Gastrocnemius medialis (tissue), 4 donors: ENCODE measurements at regions not wholly inside any gene's neighbourhood (a gene's known extent, or its start where the extent isn't known, plus 50 kb on each side); places are given as distances from the start of the nearest gene placed in this dataset.

ENCODE experiments used
- CTCF ChIP-seq, 5 experiments: fragments of 450-650 bp in 3 of 5; fragments of 200-600 bp in 2 of 5; sonication (generic) in 2 of 5; IDR thresholded peaks in 4 of 5; conservative IDR thresholded peaks in 1 of 5; 1 replicate in 4 of 5; 2 replicates in 1 of 5; pipeline ENCODE4 v1.5.1; 2016 to 2019; ENCODE audit warnings: antibody characterized with exemption in 5 of 5, mild to moderate bottlenecking in 3 of 5, moderate library complexity in 3 of 5
- POLR2A ChIP-seq, 2 donors: fragments of 450-650 bp; IDR thresholded peaks; one replicate each; pipeline ENCODE4 v1.6.1; 2017; ENCODE audit warnings: antibody characterized with exemption in 2 of 2, mild to moderate bottlenecking in 2 of 2, moderate library complexity in 2 of 2

- TF ChIP-seq CTCF (IDR thresholded peaks at IDR 0.05 in 4 of 5, conservative IDR thresholded peaks at IDR 0.05 in 1 of 5): no peak
- no peak for TF ChIP-seq POLR2A (IDR thresholded peaks at IDR 0.05)
Measured at GRCh38 chr13:104086759-104087158, 1020.5 kb upstream of the SLC10A2 start.
